SU-DHL-6 (cell line): ENCODE measurements at regions not wholly inside any gene's neighbourhood (a gene's known extent, or its start where the extent isn't known, plus 50 kb on each side); places are given as distances from the start of the nearest gene placed in this dataset.

ENCODE experiments used
- CTCF ChIP-seq: fragments of 200-600 bp; sonication (generic); IDR thresholded peaks from one replicate; pipeline ENCODE4 v1.5.1; 2017; ENCODE audit warnings: antibody characterized with exemption, mild to moderate bottlenecking, low read length, moderate library complexity; ENCODE audit not compliant: insufficient read depth, poor library complexity, severe bottlenecking
- EZH2phosphoT487 ChIP-seq: fragments of 200-600 bp; sonication (generic), shearing (Covaris generic); conservative IDR thresholded peaks from 2 replicates; pipeline ENCODE4 v1.6.1; 2018; ENCODE audit warnings: mild to moderate bottlenecking, antibody characterized with exemption, low read length, moderate library complexity, mixed read lengths

GRCh38 chr3:59127071-59127470 is 77.2 kb upstream of the CFAP20DC start:
- TF ChIP-seq CTCF: no peak
- no peak for TF ChIP-seq EZH2phosphoT487
